ENCODE measurements at regions not wholly inside any gene's neighbourhood (a gene's known extent, or its start where the extent isn't known, plus 50 kb on each side); places are given as distances from the start of the nearest gene placed in this dataset.
"Not testable (repeated sequence)": the region's sequence is repeated elsewhere in the genome, so short reads cannot be mapped to it uniquely, and the experiment has no call there.

GRCh38 chr9:31736581-31737179 lies 647.8 kb upstream of the ACO1 start:
- no peak for DNase-seq (ENCODE audit: low read depth)
- H3K4me3 ChIP-seq (ENCODE audit: low read length) = no peak overlapping the region
- TF ChIP-seq CTCF (conservative IDR thresholded peaks at IDR 0.05; ENCODE audit: low read length) = no peak

- H3K4me3 ChIP-seq (ENCODE audit: low read length) = no peak overlapping the region
- no peak for DNase-seq (ENCODE audit: low read depth)
- TF ChIP-seq CTCF (conservative IDR thresholded peaks at IDR 0.05; ENCODE audit: low read length) = no peak
Measured at GRCh38 chr9:31740705-31741104, 643.7 kb upstream of the ACO1 start.

GRCh38 chr9:31744589-31744988 lies 639.9 kb upstream of the ACO1 start:
- TF ChIP-seq CTCF (conservative IDR thresholded peaks at IDR 0.05; ENCODE audit: low read length) = no peak

GRCh38 chr9:31745468-31745867 lies 639.0 kb upstream of the ACO1 start:
- DNase-seq (ENCODE audit: low read depth) = no peak

More at GRCh38 chr9:31744589-31744988, 639.9 kb upstream of the ACO1 start:
- no peak overlapping the region for H3K4me3 ChIP-seq (ENCODE audit: low read length)
- no peak for DNase-seq (ENCODE audit: low read depth)

GRCh38 chr9:31745886-31746285 lies 638.6 kb upstream of the ACO1 start:
- no peak for TF ChIP-seq CTCF (conservative IDR thresholded peaks at IDR 0.05; ENCODE audit: low read length)
- no peak overlapping the region for H3K4me3 ChIP-seq (ENCODE audit: low read length)
- no peak for DNase-seq (ENCODE audit: low read depth)

More at GRCh38 chr9:31745468-31745867, 639.0 kb upstream of the ACO1 start:
- no peak overlapping the region for H3K4me3 ChIP-seq (ENCODE audit: low read length)
- no peak for TF ChIP-seq CTCF (conservative IDR thresholded peaks at IDR 0.05; ENCODE audit: low read length)

GRCh38 chr9:31753756-31754155 lies 630.7 kb upstream of the ACO1 start:
- DNase-seq (ENCODE audit: low read depth) = no peak
- H3K4me3 ChIP-seq (ENCODE audit: low read length) = no peak overlapping the region
- TF ChIP-seq CTCF (conservative IDR thresholded peaks at IDR 0.05; ENCODE audit: low read length) = no peak

- no peak for TF ChIP-seq CTCF (conservative IDR thresholded peaks at IDR 0.05; ENCODE audit: low read length)
Measured at GRCh38 chr9:31759703-31760102, 624.7 kb upstream of the ACO1 start.

GRCh38 chr9:31774021-31774420 lies 610.4 kb upstream of the ACO1 start:
- not testable (repeated sequence) for DNase-seq (ENCODE audit: low read depth); H3K4me3 ChIP-seq (ENCODE audit: low read length)

More at GRCh38 chr9:31759703-31760102, 624.7 kb upstream of the ACO1 start:
- no peak for DNase-seq (ENCODE audit: low read depth)
- H3K4me3 ChIP-seq (ENCODE audit: low read length) = no peak overlapping the region

Data from AG10803 (cell line).